MM.1S (cell line): ENCODE measurements at regions not wholly inside any gene's neighbourhood (a gene's known extent, or its start where the extent isn't known, plus 50 kb on each side); places are given as distances from the start of the nearest gene placed in this dataset.

Source experiments
- CTCF ChIP-seq: fragments of 300-600 bp; sonication (generic); IDR thresholded peaks from 2 replicates; pipeline ENCODE4 v1.5.1; 2016; ENCODE audit warnings: antibody characterized with exemption, low read length, mixed read lengths
- EZH2 ChIP-seq: fragments of 300-600 bp; sonication (generic); optimal IDR thresholded peaks from 2 replicates; pipeline ENCODE3; 2017; ENCODE audit warnings: low read depth, mild to moderate bottlenecking, antibody characterized with exemption, low read length, mixed read lengths
- EZH2phosphoT487 ChIP-seq: fragments of 300-600 bp; sonication (generic); IDR thresholded peaks from 2 replicates; pipeline ENCODE4 v1.6.1; 2018; ENCODE audit warnings: antibody characterized with exemption, low read length

GRCh38 chr12:115075552-115076170 lies 391.7 kb upstream of the TBX3 start:
- TF ChIP-seq CTCF (no peak), EZH2phosphoT487 (no peak), EZH2 (no peak)
